GM18505 (cell line): ENCODE measurements at regions not wholly inside any gene's neighbourhood (a gene's known extent, or its start where the extent isn't known, plus 50 kb on each side); places are given as distances from the start of the nearest gene placed in this dataset.

ENCODE experiments used
- ATAC-seq: cut with Tn5 transposase; IDR thresholded peaks from one replicate; pipeline ENCODE4 v1.9.1; 2021; ENCODE audit not compliant: unreplicated experiment
- POLR2A ChIP-seq: IDR thresholded peaks from 4 replicates; pipeline ENCODE4 v1.6.1; 2011; ENCODE audit warnings: borderline replicate concordance; ENCODE audit not compliant: insufficient read depth, insufficient read length; ENCODE audit errors: extremely low read depth

DNA sequence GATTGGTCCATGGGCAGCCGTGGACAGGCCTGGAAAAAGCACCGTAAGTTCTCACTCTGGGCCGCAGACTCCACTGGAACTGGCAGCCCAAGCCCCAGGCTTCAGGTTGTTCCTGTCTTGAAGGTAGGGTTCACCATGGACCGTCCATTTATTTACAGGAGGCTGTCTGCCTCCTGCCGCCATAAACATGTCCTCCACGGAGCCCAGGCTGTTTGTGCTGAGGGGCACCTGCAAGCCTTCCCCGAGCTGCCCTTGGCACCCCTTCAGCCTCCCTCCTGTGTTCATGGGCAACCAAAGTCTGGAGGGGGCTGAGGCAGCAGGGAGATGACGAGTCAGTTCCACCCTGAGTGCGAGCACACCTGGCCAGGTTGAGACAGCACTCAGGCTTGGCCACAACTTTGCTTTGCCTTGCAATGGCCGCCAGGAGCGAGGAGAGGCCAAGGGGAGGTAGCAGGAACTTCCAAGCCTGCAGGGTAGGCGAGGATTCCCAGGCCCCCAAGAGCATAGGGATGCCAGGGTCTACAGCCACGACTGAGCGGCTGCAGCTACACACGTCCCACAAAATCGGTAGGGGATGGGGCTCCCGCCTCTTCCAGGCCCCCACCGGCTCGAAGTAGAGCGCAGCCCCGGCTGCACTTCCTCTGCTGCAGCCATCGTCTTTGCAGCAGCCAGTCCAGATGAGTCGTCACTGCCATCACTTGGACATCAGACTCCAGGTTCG lies 1625.6 kb upstream of the ACO1 start:
- no peak for TF ChIP-seq POLR2A
- ATAC-seq, result no peak

DNA sequence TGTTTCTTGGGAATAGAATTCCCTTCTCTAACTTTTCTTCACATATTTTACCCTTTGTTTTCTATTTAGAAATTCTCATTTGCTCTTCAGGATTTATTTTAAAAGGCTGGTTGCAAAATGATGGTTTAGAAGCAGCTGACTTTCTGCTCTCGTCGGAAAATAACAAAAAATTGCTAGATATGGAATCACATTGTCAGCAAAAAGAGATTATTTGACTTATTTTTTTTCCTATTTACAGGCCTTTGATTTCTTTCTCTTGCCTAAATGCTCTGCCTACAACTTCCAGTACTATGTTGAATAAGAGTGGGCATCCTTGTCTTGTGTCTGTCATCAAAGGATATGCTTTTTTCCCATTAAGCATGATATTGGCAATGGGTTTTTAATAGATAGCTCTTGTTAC lies 1619.1 kb upstream of the ACO1 start:
- no peak for TF ChIP-seq POLR2A
- ATAC-seq, result no peak

- TF ChIP-seq POLR2A, result no peak
- ATAC-seq, result no peak
These were observed 1613.2 kb upstream of the ACO1 start for GRCh38 chr9:30771163-30771708.

GRCh38 chr9:30771760-30772159 lies 1612.7 kb upstream of the ACO1 start:
- no peak for TF ChIP-seq POLR2A
- ATAC-seq, result no peak

- no peak for TF ChIP-seq POLR2A
- no peak for ATAC-seq
These were observed 1611.0 kb upstream of the ACO1 start for GRCh38 chr9:30773427-30773826.

- ATAC-seq, result no peak
- no peak for TF ChIP-seq POLR2A
These were observed 1610.1 kb upstream of the ACO1 start for GRCh38 chr9:30774326-30774725.

- TF ChIP-seq POLR2A, result no peak
- no peak for ATAC-seq
These were observed 1609.2 kb upstream of the ACO1 start for GRCh38 chr9:30775236-30775635.

DNA sequence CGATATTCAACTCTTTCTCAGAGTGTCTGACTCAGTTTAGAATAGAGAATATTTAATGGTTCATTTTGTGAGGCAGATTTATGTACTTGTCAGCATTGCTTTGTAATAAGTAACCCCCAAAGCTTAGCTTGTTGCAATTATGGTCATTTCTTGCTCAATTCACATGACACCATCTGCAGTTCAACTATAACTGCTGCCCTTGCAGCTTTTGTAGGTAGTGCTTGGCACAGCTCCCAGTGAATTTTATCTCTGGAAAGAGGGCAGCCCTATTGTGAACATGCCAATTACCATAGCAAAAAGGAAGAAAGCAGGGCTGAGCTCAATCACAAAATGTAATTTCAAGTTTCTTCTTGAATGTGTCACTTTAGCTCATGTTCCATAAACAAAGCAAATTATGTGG lies 1587.7 kb upstream of the ACO1 start:
- no peak for ATAC-seq
- TF ChIP-seq POLR2A, result no peak

- TF ChIP-seq POLR2A, result no peak
- no peak for ATAC-seq
These were observed 1584.8 kb upstream of the ACO1 start for GRCh38 chr9:30799527-30800101.

GRCh38 chr9:30800421-30800820 lies 1584.0 kb upstream of the ACO1 start:
- no peak for ATAC-seq
- TF ChIP-seq POLR2A, result no peak

DNA sequence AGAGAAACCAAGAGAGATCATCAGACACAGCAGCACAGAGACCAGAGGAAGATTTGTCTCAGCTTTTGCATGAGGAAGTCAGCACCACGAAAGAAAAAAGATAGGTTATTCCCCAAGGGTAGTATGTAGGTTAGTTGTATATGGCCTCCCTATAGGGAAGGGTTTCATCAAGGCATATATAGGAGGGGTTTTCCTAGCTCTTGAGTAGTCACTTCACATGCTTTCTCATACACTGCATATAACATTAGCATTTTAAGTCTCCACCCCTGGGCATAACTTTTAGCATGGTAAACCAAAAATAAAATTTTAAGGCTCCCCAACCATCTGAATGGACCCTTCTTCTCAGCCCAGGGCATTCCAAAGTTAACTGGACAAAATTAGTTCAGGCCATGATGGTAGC lies 1571.6 kb upstream of the ACO1 start:
- no peak for TF ChIP-seq POLR2A
- no peak for ATAC-seq

- ATAC-seq, result no peak
These were observed 1568.9 kb upstream of the ACO1 start for GRCh38 chr9:30815585-30815984.

DNA sequence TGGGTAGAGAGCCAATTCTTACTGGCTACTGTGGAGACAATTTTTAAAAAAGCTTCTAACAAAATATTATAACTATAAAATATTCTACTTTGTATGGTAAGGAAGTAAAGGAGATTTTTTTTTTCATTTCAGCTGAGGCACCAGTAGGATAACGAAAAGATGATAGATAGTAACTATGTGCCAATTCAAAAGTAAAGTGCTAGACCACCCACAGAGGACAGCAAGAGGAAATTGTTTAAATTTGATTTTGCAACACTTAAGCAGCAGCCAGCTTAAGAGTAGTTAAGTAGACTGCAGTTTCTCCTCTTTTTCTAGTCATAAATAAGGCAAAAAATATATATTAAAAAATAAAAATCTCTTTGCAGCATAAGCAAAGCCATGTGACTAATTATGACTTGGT lies 1539.3 kb upstream of the ACO1 start:
- TF ChIP-seq POLR2A, result no peak
- no peak for ATAC-seq

More at GRCh38 chr9:30815585-30815984, 1568.9 kb upstream of the ACO1 start:
- no peak for TF ChIP-seq POLR2A

DNA sequence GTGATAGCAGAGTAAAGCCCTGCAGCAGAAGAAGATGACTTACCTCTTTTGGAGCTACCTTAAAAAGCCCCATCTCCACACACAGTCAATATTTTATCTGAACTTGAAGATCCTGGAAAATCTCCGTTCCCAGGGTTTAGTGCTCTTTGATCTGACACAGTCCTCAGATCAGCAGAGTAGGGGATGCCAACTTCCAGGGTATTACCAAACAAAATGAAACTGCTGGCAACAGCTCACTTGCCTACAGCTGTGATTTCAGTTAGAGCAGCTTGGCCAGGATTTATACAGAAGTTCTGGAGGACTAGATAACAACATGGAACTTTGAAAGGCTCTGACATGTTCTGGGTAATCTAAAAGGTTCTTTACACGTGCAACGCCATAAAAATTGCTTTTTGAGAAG lies 1537.8 kb upstream of the ACO1 start:
- ATAC-seq, result no peak

DNA sequence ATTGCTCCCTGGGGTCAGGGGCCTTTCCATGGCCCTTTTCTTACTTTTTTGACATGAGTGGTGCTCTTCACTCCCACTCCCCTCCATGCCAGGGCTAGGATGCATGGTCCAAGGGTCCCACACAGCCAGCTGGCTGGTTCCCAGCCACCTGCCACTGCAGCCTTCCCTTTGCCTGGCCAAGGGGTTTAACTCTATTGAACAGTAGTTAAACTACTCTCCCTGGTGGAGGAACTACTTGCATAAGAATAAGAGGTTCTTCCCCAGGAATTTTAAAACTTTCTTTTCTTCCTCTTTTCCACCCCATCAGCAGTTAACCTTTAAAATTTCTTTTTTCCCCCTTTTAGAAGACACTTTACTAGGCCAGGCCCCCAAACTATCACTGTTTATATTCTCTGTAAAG lies 1532.8 kb upstream of the ACO1 start:
- ATAC-seq, result no peak
- TF ChIP-seq POLR2A, result no peak

More for the DNA sequence above, 1537.8 kb upstream of the ACO1 start:
- no peak for TF ChIP-seq POLR2A

DNA sequence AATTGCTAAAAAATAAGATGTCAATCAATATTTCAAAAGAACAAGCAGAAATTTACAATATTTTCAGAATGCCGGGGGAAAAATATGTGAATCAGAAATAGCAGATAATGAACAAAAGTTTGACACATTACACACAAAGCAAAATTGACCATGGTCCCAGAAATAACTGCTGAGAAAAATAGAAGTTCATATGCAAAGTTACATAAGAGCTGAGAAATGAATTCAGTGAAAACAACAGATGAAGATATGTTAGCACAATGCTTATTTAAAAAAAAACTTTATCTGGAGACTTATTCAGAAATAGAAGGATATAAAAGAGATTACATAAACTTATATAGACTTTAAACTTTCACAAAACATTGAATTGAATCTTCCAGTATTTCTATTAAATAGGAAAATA lies 1483.7 kb upstream of the ACO1 start:
- no peak for TF ChIP-seq POLR2A
- ATAC-seq, result no peak
